NB4 (cell line): ENCODE measurements at regions not wholly inside any gene's neighbourhood (a gene's known extent, or its start where the extent isn't known, plus 50 kb on each side); places are given as distances from the start of the nearest gene placed in this dataset.

ENCODE experiments used
- DNase-seq: peaks from one replicate; pipeline ENCODE4 v3.0.0; 2010; ENCODE audit warnings: low read depth
- H3K4me3 ChIP-seq: one replicate; pipeline ENCODE4 v1.5.1; 2011; ENCODE audit warnings: mild to moderate bottlenecking, low read depth, low read length, moderate library complexity
- MYC ChIP-seq: IDR thresholded peaks from 2 replicates; pipeline ENCODE4 v1.6.1; 2011; ENCODE audit warnings: low read depth, low read length
- POLR2A ChIP-seq: IDR thresholded peaks from 2 replicates; pipeline ENCODE4 v1.6.1; 2011; ENCODE audit warnings: mild to moderate bottlenecking; ENCODE audit not compliant: insufficient read length; ENCODE audit errors: extremely low read depth
- TF ChIP-seq, protein P1 (sequence below): IDR thresholded peaks from 2 replicates; pipeline ENCODE4 v1.6.1; 2011; ENCODE audit warnings: low read depth, low read length
- TF ChIP-seq, protein P2 (sequence below): IDR thresholded peaks from one replicate; pipeline ENCODE4 v1.5.1; 2012; ENCODE audit warnings: low read depth, low read length

DNA sequence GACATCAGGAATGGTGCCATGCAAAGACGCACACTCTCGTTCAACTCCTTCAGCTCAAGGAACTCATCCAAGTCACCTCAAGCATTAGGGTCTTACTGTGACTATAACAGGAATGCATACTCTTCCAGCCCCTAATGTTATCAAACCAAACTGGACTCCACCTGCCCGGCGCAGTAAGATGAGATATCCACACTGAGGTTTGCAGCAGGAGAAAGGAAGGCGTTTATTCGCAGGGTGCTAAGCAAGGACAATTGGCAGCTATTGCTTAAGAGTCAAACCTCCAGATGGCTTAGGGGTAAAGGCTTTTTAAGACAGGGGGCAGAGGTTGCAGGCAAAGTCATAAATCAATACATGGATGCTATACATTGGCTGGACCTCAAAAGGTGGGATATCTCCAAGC lies 159.4 kb upstream of the TAB2 start:
- H3K4me3 ChIP-seq: no peak overlapping the region
- no peak for DNase-seq
- no peak for TF ChIP-seq MYC
- TF ChIP-seq, protein P1, sequence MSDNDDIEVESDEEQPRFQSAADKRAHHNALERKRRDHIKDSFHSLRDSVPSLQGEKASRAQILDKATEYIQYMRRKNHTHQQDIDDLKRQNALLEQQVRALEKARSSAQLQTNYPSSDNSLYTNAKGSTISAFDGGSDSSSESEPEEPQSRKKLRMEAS: no peak
- TF ChIP-seq, protein P2, sequence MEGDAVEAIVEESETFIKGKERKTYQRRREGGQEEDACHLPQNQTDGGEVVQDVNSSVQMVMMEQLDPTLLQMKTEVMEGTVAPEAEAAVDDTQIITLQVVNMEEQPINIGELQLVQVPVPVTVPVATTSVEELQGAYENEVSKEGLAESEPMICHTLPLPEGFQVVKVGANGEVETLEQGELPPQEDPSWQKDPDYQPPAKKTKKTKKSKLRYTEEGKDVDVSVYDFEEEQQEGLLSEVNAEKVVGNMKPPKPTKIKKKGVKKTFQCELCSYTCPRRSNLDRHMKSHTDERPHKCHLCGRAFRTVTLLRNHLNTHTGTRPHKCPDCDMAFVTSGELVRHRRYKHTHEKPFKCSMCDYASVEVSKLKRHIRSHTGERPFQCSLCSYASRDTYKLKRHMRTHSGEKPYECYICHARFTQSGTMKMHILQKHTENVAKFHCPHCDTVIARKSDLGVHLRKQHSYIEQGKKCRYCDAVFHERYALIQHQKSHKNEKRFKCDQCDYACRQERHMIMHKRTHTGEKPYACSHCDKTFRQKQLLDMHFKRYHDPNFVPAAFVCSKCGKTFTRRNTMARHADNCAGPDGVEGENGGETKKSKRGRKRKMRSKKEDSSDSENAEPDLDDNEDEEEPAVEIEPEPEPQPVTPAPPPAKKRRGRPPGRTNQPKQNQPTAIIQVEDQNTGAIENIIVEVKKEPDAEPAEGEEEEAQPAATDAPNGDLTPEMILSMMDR: no peak
- no peak for TF ChIP-seq POLR2A

DNA sequence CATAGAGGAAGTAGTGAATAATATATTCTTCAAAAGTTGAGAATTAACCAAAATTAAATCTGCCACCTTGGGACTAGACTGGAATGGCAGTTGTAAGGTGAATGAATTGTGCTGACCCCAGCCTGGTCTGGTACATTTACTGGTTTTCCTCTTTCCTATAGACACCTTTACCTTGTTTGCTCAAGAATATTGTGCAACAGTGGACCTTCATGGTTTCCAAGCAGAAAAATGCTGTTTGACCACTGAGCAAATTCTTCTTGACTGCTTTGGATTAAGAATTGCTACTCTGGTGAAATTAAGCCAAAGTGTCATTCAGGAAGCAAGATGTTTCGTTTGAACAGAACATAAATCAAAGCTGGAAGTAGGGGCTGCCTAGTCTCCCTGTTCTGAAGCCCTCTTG lies 156.6 kb upstream of the TAB2 start:
- DNase-seq: no peak
- TF ChIP-seq POLR2A: no peak
- TF ChIP-seq, protein P1: no peak
- TF ChIP-seq, protein P2: no peak
- TF ChIP-seq MYC: no peak
- H3K4me3 ChIP-seq: no peak overlapping the region

DNA sequence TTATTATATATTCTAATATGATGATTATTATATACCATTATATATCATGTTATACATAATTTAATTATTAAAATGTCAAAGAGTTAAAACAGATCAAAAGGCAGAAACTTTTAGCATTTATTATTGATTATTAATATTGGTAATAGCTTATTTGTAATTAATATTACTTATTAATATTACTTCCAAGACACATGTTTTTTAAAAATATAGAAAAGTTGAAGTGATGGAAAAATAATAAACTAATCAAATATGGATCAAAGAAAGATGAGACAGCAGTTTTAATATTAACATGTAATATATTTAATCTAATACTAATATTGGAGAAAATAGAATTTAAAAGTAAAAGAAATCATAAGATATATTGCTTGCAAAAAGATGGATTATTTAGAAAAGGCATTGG lies 154.6 kb upstream of the TAB2 start:
- TF ChIP-seq MYC (no peak), POLR2A (no peak)
- TF ChIP-seq, protein P1: no peak
- TF ChIP-seq, protein P2: no peak

DNA sequence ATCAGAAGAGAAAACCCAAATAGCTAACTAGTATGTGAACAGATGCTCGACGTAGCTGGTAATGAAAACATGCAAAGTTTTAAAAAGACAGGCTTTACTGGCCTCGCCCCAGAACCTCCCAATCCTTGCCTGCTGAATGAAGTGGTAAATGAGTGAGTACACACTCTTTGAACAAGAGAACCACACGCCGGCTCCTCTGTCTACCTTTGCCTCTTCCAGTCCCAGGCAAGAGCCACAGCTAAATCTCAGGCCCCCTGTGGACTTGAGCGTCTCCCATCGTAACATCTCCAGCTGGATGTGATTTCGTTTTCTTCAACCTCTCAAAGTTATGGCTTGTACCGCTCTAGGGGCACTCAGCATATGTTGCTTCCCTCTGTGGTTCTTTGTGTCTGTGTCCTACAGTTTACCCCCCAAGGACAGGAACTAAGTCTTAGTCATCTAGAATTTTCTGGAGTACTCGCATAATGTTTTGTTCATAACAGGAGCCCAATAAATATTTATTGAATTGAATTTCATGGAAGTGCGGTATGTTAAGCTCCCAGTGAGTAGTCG lies 153.2 kb upstream of the TAB2 start:
- no peak for TF ChIP-seq MYC
- TF ChIP-seq, protein P2: no peak
- TF ChIP-seq POLR2A: no peak
- TF ChIP-seq, protein P1: no peak
- H3K4me3 ChIP-seq: no peak overlapping the region
- DNase-seq: no peak

More for the DNA sequence above, 154.6 kb upstream of the TAB2 start:
- no peak overlapping the region for H3K4me3 ChIP-seq
- DNase-seq: no peak

DNA sequence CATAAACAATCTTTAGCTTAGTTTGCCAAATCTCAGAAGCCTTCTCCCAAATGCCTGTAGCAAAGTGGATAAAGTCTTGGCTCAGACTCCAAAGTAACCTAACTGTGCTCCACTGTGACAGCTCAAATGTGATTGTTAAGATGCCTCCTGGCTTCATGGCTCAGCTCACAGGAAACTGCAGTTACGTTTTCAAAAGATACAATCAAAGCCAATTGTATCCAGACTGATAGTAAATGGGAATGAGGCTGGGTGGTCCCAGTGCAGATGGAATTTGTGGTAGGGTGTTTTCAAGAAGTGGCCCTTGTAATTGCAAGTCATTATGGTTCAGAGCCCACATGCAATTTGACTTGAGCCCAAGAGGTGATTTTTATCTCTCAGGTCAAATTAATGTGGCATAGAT lies 151.2 kb upstream of the TAB2 start:
- TF ChIP-seq POLR2A (no peak), MYC (no peak)
- TF ChIP-seq, protein P1: no peak
- TF ChIP-seq, protein P2: no peak
- H3K4me3 ChIP-seq: no peak overlapping the region
- DNase-seq: no peak

DNA sequence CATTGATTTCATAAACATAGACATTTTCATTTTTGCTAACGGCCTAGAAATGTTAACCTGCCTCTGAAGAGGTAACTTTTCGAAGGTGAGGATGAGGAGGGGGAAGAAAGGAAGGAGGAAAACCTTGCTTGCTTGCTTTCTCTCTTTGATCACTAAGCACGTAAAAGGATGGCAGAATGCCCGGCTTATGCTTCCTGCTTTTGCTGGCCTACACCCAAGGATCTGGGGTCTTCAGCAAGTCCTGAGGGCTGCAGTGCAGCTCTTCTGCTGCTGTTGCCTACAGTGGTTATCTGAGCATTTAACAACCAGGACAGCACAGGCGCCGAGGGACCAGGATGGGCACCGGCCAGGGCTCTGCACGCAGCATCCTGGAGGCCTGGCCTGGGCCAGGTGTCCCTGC lies 150.8 kb upstream of the TAB2 start:
- TF ChIP-seq POLR2A (no peak), MYC (no peak)
- TF ChIP-seq, protein P2: no peak
- TF ChIP-seq, protein P1: no peak
- DNase-seq: no peak
- H3K4me3 ChIP-seq: no peak overlapping the region
